ENCODE measurements at regions not wholly inside any gene's neighbourhood (a gene's known extent, or its start where the extent isn't known, plus 50 kb on each side); places are given as distances from the start of the nearest gene placed in this dataset.

- TF ChIP-seq CTCF (IDR thresholded peaks at IDR 0.05 in 4 of 5, conservative IDR thresholded peaks at IDR 0.05 in 1 of 5) (no peak), POLR2A (IDR thresholded peaks at IDR 0.05) (no peak)
These were observed 223.8 kb downstream of the DACT1 start for GRCh38 chr14:58861586-58861985.

Measured in gastrocnemius medialis (tissue), 4 donors.